GM18858 (cell line): ENCODE measurements at regions not wholly inside any gene's neighbourhood (a gene's known extent, or its start where the extent isn't known, plus 50 kb on each side); places are given as distances from the start of the nearest gene placed in this dataset.

Experiments used
- ATAC-seq: cut with Tn5 transposase; IDR thresholded peaks from one replicate; pipeline ENCODE4 v1.9.1; 2021; ENCODE audit not compliant: unreplicated experiment

DNA sequence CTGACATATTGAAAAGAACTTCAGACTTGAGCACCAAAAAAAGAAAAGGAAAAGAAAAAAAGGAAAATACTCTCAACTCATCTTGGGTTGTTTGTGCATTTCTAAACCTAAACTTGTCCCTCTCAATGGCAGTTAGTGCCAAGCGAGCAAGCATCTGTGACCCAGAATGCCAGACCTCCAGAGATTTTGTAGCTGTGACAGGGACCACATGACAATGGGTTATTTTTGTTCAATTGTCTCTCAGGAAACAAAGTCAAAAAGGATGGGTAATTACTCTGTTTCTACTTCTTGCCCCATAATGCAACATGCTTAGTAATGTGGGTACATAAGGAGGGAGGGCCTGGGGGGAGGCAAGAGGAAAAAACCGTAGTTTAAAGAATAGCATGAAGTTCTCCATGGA lies 285.7 kb upstream of the RTL1 start:
- ATAC-seq: no peak

DNA sequence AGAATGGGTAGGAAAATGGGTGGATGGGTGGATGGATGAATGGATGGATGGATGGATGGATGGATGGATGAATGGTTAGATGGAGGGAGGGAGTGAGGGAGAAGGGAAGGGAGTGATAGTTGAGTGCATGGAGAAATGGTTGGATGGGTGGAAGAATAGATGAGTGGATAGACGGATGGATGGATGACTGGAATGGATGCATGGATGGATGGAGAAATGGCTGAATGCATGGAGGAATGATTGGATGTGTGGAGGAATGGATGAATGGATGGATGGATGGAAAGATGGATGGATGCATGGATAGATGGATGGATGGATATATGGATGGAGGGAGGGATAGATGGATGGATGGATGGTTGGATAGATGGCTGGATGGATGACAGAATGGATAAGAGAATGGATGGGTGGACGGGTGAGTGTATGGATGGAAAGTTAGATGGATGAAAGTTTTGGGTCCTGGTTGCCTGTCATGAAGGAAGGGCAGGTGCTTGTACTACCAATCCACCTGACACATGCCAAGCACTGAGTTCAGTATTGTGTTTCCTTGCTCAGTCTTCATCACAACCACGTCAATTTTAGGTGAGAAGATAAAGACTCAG lies 286.5 kb upstream of the RTL1 start:
- no peak for ATAC-seq

DNA sequence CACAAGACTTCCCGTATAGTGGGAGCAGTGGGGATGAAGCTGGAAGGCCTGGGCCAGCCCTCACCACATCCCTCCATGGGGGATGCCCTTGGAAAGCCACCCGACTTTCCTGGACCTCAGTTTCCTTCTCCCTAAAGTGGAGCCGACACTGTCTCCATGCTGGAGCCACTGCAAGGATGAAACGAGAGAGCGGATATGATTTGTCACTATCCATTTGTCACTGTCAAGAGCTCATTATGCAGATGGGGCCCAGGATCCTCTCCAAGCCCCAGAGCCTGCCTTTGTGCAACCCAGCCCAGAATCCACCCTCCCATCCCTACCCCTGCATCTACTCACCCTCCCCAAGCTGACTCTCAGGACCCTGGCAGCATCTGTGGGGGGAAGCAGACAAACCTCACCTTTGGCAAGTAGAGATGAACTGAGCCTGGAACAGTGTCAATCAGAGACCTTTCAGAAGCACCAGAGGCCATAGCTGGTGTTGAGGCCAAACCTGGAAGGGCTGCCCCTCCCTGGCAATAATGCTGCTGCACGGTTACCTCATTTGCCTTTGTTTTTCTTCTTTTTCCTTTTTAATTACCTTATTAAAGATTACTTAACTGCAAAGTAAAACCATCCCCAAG lies 287.7 kb upstream of the RTL1 start:
- no peak for ATAC-seq

DNA sequence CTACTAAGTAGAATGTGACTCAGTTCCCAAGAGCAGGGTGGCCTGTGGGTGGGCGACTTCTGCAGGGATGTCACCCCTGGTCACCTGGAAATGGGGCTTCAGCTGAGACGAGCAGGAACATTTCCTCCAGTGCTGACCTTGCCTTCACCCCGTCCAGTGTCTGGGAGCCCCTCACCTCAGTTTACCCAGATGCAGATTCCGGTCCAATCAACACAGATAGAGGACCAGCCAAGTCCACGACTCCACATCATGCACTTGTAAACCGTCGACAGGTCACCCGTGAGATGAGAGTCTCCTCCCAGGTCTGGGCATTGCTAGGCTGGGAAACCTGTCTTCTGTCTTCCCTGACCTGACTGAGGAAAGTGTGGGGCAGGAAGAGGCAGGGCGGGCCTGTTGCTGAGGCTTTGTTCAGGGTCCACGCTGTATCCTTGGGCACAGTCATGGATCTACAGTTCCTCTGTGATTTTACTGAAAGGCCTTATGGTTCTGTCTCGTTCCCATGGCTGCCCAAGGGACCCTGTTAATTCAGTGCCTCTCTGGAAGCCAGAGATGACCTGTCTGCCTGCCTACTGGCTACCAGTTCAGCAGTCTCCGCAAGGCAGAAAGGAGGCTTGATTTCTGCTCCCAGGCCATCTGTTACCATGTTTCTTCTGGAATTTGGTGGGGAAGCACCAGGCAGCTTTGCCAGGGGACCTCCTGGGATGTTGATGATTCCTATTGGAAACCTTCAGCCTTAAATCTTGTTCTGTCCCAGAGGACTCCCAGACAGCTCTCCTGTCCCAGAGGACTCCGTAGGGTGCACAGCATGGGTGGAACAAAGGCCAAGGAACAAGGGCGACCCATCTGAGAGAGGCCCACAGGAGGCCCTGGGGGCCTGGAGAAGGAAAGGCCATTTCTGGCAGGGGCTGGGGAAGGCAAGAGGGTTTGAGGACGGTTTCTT lies 288.5 kb upstream of the RTL1 start:
- ATAC-seq: no peak

DNA sequence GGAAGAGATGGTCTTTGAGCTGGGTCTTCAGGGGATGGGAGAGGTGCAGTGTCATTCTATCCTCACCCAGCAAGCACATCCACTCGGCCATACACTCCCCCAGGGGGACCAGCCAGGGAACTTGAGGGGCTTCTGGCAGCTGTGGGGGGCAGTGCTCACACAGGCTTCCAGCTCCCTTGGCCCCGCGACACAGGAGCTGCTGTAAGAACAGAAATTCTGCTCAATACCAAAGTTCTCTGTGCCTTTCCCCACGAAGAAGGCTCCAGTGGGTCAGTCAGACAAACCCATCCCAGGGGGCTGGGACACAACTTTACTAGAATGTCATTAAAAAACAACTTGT lies 289.1 kb upstream of the RTL1 start:
- no peak for ATAC-seq

DNA sequence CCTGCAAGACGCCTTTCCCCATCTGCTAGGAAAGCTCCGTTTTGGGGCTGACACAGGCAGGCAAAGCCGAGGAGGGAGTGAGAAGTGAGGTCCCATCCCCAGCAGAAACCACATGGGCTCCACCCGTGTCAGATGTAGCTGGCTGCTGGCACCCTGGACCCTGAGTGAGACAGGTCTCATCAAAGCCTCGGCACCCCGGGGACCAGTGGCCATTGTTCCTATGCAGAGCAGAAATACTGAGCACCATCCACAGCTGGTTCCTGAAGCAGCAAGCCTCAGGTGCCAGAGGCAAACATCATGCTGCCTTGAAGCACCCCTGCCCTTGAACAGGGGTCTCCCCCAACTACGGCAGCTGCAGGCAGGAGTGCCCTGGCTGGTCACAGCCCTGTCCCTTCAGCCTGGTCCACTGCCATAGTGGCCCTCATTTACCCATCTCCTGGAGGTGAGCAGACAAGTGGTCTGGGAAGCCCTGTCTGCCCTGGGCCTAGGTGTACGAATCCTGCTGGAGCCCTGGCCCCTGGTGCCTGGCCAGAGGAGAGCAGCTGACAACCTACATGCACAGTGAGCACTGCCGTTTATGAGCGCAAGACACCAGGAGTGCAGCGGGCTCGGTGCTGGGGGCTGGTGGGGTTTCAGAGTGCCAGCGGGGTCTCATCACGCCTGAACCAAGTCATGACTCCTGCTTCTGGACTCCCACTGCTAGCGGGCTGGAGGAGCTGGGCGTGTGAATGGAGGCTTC lies 289.8 kb upstream of the RTL1 start:
- no peak for ATAC-seq

DNA sequence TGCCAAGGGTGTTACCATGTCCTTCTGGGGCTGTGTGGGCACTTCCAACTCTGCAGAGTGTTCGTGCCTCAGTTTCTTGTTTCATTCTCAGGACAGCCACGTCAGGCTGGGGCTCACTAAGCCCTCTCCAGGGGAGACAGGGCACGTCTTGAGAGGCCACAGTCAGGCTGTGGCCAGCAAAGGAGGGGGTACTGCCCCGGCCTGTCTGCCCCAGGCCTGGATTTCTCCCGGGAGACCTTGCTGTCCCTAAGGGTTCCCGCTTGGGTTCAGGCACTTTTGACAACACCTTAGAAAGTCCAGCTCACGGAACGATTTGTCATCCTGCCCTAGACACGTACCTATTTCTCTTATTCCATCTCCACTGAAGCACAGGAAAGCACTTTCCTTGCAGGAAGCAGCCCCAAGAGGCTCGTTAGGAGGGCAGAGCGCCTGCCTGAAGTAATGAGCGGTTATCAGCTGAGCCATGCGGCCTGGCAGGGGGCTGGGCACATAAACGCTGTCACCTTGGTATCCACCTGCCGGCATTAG lies 290.4 kb upstream of the RTL1 start:
- no peak for ATAC-seq

DNA sequence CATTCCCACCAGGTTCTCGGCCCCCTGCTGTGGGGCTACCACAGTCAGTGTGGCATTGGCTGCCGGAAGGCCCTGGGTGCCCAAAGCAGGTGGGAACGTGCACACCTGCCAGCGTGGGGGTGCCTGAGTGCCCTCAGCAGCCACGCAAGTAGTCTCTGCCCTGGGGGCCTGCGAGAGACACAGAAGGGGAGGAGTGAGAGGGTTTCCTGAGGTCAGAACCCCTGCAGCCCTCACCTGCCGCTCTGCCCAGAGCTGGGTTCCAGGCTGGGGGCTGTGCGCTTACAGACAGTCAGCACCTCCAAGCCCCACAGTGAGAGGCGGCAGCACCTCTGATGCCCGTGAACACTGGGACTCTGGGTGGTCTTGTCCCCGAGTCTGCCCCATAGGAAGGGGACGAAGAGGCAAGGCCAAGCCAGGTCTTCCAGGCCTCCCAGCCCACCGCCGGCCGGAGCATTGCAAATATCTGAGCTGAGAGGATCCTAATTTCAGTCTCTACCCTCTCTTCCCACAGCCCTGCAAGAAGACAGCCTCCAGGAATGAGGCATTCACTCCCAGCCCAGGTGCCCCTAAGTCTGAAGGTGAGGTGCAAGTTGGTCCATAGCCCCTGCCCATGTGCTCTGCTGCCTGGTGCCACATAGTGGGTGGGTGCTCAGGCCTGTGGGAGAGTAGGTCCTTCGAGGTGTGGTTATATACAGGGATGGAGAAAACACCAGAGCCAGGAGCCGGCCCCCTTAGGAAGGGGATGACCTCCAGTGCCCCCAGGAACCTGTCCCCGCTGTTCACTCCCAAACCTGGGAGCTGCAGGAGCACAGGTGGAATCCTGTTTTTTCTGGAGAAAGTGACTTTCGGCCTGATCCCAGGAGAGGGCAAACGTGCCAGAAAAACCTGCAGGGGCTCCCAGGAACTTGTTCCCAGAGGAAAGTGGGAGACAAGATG lies 291.1 kb upstream of the RTL1 start:
- no peak for ATAC-seq

DNA sequence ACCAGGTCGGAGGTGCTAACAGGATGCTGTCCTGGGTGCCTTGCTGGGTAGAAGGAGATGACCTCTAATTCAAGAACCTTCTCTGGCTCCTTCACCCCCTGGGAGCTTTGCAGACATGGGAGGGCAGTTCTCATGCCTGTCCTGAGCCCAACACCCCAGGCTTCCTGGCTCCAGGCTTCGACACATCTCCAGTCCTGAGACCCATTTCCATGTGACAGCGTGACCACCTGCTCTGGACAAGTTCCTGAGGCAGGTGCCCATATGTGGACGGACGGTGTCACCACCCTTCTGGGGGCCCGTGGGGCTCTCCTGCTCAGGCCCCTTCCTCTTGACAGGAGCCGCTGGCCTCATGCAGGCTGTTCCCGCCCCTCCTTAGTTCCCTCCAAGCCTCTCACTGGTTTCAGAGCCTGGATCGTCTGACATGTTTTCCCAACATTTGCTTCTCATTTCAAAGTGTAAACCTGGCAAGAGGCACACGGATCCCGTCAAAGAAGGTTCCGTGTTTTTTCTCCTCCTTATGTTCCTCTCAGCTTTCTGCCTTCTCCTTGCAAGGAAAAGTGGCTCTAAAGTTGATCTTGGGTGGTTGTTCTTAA lies 291.9 kb upstream of the RTL1 start:
- no peak for ATAC-seq

DNA sequence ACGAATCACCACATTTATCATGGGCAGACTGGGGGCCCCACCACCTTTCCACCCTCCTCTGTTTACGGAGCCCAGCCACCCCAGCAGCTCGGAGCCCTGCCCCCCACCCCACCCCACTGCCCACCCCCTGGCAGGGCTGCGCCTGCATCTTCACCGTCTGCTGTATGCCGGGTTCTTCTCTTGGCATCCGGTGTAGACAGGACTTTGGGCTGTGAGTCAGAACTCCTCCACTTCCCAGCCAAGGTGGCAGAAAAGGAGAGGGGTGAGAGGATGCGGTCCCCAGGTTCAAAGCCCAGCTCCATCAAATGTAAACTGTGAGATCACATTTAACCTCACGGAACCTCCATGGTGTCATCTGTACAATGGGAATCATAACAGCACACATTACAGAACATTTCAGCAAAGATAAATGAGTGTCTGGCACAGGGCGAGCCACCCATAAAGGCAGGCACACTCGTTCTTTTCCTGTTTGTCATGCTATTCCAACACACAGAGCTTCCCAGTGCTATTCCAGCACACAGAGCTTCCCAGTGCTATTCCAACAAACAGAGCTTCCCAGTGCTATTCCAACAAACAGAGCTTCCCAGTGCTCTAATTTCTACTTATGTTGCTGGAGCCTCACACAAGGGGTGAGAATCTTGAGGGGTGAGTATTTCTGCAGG lies 292.7 kb upstream of the RTL1 start:
- ATAC-seq: no peak

DNA sequence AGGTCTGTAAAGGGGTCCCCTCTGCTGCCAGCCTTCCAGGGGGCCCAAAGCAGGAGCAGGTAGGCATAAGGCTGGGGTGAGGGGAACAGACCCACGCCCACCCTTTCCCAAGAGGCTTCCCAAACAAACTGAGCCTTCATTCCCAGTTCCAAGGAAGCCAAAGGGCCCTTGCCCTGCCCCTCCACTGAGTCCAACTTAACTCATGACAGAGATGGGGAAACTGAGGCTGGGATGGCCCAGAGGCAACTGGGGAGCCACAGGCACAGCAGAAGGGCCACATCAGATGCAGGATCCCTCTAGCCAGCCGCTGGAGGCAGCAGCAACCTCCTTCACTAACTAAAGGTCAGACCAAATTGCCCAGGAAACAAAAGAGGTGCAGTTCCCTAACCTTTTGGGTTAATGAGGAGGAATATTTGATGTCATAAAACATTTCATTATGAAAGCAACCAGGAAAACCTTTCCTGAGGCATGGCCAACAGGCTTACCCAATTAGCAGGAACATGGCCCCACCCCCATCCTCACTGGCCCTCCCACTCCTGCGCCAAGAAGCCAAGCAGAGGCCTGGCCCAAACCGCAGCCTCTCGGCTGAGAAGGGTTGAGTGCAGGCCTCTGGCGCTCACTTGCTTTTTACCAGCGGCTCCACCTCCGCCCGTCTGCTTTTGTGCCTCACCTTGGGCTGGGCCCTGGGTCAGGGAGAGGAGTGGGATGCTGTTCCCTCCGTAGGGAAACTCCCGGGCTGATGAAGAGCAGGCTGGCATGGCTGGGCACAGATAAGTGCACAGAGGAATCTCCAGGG lies 293.5 kb upstream of the RTL1 start:
- ATAC-seq: no peak

DNA sequence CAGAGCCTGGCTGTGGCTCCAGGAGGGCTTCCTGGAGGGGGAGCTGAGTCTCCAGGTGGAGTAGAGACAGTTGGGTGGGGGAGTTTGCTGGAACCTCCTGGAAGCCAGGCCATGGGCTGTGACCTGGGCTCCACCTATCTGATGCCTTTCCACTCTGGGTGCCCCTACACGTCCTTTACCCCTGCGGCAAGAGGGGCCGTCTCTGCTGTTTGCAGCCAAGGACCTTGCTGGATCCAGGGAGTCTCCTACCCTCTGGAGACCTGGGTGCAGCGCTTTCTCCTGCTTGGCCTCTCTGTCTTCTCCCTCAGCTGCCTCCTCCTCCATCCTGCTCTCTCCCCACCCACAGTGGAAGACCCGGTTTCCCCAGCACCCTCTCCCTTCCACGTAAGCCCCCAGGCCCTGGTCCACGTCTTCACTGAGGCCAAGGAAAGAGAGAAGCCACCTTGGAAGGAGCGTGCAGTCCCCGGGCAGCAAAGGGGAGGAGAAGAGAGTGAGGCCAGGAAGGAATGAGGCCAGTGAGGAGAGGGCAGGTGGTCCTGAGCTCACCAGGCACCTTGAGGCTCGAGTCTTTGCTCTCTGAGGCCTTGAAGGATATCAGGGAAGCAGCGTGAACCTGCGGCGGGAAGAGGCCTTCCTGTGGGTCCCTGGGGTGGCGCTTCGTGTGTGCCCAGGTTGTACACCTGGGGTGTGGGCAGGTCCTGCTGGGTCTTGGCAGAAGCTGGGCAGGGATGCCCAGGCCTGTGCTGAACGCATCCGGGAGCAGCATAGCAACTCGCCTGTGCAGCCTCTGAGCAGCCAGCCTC lies 294.3 kb upstream of the RTL1 start:
- no peak for ATAC-seq

DNA sequence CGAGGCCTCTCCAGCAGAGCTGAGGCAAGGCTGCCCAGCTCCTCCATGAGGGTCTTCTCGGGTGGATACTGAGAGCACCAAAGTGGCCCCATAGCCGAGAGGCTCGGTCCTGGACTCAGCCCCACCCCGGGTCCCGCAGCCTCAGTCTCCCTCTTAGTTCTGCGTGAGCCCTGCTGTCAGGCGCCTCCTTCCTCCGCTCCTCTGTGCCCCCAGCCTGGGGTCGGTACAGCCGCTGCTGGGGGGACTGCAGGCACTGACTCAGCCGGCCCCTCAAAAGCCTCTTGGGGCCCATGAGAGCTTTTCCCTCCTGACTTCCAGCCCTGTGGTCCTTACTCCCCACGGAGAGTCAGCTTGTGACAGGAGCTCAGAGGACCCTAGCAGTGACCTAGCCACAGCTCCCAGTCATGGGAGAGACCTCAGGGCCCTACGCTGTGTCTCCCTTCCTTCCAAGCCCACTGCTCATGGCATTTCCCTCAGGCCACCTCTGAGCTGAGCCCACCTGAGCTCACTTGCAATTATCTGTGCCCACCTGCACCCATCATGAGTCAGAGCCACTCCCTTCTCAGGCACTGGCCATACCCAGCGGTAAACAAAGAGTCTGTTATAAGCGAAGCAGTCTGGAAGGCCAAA lies 295.0 kb upstream of the RTL1 start:
- ATAC-seq: no peak

DNA sequence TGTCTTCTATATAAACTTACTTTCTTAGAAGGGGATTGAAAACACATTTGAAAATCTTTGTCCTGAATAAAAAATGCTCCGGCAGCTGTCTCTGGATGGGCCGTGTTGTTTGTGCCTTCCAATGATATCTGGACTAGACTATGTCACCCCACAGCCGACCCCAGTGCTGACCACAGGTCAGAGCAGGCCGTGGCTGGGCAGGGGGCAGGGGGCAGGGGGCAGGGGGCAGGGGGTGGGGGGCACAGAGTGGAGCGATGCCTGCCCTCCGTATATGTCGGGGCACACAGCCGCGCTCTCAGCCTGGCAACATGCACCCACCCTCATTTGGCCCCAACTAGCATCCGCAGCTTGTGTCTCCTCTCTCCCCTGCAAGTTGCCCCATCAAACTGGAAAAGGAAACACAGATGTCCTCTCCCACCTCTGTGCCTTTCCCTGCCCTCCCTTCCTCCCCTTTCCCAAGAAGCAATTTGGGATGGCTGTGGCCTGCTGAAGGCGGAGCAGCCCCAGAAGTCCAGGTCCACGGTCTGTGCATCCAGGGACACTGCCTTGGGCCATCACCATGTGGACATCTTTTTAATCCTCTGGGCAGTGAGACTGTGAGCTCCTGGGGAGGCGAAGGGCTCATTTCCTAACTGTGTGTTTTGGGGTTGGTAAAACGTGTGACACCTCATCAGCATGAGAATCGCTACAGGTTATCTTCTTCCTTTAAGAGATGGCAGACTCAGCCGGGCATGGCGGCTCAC lies 295.7 kb upstream of the RTL1 start:
- no peak for ATAC-seq

DNA sequence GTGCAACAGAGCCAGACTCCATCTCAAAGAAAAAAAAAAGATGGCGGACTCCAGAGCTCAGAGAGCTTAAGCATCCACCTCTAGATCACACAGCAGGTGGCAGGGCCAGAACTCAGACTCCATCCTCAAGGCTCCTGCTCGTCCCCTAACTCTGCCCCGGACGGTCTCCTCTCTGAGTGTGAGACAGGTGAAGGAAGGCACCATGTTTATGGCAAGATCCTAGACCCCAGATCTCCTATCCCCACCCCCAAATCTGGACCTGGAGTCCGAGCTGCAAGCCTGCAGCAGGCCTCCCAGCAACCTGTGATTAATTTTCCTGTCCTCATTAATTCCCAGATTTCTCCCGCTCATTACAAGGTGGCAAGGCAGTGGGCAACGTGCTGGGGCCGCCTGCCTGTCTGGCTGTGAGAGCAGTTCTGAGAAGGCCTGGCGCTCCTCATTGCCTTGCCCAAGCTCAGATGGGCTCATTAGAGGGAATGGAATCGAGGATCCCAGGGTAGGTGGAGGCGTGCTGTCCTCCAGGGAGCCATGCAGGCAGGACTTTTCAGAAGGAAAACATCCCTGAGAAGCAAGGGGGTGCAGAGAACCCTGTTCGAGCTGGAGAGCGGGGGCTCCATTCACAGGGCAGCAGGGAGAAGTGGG lies 296.6 kb upstream of the RTL1 start:
- no peak for ATAC-seq
